ENCODE measurements at regions not wholly inside any gene's neighbourhood (a gene's known extent, or its start where the extent isn't known, plus 50 kb on each side); places are given as distances from the start of the nearest gene placed in this dataset.

DNA sequence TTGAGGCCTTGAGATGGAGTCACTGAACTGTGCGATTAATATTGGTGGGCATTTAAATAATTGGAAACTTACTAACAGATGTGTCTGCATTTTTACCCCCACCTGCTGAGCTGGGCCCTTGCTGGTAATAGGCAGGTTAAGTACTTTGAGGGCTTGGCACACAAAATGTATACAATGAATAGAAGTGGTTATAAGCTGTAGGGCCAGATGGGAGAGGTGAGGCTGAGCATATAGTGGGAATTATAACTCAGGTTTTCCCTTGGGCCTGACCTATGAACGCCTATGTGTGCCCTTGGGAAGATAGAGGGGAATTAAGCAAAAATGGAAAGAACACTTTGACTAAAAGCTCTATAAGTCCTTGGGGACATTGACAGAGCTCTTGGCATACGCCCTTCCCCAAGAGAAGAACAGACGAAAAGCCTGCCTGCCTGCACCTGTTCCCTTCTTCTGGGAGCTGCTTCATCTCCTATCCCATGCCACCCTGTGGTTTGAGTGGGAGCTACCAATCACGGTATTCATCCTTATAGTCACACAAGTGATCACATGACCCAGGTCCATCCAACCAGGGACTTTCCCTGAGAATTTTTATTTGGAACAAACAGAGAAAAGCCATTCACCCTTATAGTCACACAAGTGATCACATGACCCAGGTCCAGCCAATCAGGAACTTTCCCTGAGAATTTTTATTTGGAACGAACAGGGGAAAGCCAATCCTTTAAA is 260.7 kb upstream of the CSF3R start:
- DNase-seq = no peak

DNA sequence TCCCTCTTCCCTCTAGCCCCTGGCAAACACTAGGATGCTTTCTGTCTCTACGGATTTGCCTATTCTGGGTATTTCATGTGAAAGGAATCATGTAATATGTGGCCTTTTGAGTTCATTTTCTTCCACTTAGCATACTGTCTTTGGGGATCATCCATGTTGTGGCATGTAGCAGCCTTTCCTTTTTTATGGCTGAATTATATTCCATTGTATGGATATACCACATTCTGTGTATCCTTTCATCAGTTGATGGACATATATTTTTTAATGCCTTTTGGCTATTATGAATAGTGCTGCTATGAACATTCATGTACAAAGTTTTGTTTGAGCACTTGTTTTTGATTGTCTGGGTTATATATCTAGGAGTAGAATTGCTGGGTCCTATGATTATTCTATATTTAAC is 258.4 kb upstream of the CSF3R start:
- no peak for DNase-seq

GRCh38 chr1:36740446-36740845 is 257.7 kb upstream of the CSF3R start:
- DNase-seq = no peak

- no peak for DNase-seq
Measured at GRCh38 chr1:36739703-36740289, 257.1 kb upstream of the CSF3R start.

DNA sequence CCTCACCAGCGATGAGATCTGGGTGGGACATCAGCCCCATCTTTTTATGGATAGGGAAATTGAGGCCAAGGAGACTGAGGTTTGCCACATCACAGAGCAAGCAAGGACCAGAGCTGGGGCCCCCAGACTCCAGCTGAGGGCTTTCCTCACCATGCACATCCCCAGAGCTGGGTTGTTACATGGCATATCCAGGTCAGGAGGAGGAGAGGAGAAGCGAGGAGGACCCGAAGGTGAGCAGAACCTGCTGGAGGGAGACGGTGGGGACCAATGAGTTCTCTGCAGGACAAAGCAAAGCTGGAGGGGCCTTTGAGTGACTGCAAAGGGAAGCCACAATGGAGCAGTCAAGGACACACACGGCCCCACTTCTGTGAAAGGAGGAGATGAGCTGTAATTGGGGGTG is 255.5 kb upstream of the CSF3R start:
- DNase-seq = no peak

DNA sequence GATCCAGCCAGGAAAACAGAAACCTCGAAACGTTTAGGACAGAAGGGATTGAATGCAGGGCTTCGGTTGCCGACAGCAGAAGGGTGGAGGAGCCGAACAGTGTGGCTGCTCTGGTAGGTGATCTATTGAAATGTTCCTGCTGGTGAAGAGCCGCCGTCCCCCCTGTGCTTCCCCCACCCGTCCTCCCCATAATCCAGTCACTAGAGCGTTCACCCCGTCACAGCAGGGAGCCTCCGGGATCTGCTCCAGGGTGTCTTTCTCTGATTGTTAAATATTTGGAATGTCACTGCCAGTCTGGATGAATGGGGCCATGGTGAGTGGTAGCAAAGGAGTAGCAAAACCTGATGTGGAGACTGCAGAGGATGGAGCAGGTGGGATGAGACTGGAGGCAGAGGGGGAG is 255.1 kb upstream of the CSF3R start:
- no peak for DNase-seq

- DNase-seq = no peak
Measured at GRCh38 chr1:36737038-36737555, 254.4 kb upstream of the CSF3R start.

GRCh38 chr1:36735939-36736730 is 253.4 kb upstream of the CSF3R start:
- DNase-seq = no peak

DNA sequence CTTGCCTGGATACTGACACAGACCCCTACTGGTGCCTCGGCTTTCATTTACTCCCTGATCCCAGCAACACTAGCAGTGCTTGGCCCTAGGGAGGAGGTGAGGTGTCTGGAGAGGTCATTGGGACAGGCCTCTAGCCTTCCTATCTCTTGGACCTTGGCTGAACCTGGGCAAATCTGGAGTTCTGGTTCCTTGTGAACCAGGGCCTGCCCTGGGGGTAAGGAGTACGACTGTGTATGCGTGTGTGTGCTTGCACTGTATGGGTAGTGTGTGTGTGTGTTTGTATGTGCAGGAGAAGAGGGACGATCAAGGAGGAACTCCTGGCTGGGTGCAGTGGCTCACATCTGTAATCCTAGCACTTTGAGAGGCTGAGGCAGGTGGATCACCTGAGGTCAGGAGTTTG is 252.7 kb upstream of the CSF3R start:
- no peak for DNase-seq

DNA sequence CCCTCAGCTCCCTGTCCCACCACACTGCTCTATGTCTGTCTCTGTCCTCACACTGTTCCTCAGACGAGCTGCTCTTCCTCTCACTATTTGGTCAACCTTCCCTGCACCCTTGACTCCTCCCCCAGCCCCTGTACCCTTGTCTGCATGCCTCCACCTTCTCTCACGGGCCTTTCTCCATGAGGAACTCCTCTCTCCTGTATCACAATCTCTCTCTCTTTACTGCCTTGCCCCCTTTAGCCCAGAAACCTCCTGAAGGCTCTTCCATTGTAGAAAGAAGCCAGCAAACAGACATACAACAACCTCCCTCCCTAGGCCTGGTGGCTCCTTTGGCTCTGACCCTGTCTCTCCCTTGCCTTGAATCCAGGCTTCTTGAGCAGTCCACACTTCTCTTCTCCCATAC is 251.6 kb upstream of the CSF3R start:
- no peak for DNase-seq

GRCh38 chr1:36733748-36734147 is 251.0 kb upstream of the CSF3R start:
- DNase-seq = no peak

- DNase-seq = no peak
Measured at GRCh38 chr1:36732015-36732356, 249.3 kb upstream of the CSF3R start.

DNA sequence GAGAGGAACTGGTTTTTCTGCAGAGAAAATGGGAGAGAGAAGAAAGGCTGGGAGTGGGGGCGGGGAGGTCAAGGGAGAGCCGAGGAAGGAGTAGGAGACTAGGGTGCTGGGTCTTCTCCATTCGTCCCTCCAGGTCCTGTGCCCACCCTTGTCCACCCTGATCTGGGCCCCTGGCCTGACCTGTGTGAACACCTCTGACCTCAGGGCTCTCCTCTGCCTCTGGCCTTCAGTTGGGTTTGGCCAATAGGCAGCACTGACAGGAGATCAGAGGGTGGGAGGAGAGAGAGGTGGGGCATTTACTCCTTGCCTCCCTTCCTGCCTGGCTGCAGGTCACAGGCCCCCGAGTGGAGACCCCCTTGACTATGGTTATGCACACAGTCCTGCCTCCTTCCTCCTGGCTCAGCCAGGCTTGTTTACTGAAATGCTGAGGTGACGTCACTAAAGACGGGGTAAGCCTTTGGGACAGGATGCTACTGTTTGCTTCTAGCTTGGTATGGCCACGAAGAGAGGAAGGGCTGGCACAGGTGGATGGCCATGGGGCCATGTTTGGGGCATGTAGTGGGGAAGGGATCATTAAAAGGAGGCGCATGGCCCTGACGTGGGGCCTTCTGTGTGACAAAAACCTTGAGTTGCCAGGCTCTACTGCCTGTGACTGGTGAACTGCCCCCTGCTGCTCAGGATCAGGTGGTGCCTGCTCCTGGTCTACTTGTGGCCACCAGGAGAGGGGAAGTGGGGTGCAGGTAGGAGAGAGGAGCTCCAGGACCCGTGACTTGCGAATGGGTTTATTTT is 248.7 kb upstream of the CSF3R start:
- peak in 1 of 5 donors; percentile 2 for DNase-seq

DNA sequence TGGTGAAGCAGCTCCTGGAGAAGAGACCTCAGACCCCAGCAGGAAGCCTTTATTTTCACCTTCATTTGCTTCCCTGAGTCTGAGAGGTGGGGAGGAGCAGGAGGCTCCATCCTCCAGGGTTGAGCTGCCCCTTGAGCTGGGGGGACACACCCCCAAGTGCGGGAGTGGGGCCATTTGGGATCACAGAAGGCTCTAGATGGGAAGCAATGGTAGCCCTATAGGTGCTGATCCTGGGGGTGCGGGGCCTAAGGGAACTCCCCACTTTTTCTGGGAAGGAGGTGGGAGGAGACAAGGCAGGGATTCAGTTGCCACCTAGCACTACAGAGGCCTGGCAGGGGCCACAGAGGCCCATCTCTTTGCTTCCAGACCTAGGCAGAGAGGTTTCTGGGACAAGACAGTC is 247.9 kb upstream of the CSF3R start:
- no peak for DNase-seq

DNA sequence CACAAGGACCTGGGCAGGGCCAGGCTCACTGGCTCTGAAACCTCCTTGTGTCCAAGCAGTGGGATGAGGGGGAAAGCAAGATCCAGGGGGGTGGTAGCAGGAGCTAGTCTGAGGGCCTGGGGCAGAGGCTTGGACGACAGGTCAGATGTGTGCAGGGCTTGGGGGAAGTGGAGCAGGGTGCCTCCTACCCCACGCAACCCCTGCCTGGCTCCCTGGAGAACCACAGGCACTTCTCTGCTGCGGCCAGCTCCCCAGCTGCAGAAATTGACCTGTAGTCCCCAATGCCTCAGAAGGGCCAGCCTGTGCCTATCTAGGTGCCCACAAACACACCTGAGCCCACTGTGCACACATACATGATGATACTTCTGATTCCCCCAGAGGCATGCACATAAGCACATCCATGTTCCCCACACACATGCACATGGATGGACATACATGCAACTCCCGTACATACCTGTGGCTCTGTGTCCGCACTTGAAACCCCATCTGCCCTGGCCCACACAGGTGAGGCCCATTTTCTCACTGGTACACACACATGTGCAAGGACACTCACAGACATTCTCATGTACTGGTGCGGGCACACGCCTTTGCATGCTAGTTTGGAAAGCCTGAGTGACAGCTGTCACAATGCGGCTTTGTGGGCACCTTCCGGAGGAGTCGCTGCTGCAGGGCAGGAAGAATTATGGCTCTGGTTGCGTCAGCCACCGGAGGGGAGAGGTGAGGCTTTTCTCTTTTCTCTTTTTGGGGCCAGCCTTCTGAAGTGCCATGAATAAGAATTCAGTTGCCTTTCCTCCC is 247.2 kb upstream of the CSF3R start:
- DNase-seq = peak in 1 of 5 donors; percentile 25

GRCh38 chr1:36729289-36729688 is 246.6 kb upstream of the CSF3R start:
- DNase-seq = no peak

- DNase-seq = no peak
Measured at GRCh38 chr1:36728846-36729245, 246.1 kb upstream of the CSF3R start.

DNA sequence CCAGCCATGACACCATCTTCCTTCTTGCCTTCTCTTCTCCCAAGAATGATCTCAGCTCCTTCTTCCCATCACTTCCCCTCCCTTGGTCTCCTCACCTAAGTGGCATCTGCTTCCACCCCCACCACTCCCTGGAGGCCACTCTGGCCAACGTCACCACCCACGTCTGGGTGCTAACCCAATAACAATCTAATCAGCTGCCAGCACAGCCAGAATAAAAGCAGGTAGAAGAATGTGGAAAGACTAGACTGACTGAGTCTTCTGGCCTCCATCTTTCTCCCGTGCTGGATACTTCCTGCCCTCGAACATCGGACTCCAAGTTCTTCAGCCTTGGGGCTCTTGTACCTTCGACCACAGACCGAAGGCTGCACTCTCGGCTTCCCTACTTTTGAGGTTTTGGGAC is 245.3 kb upstream of the CSF3R start:
- DNase-seq = no peak

- no peak for DNase-seq
Measured at GRCh38 chr1:36725151-36725550, 242.4 kb upstream of the CSF3R start.

- DNase-seq = no peak
Measured at GRCh38 chr1:36723813-36724212, 241.1 kb upstream of the CSF3R start.

- DNase-seq = no peak
Measured at GRCh38 chr1:36722871-36723270, 240.2 kb upstream of the CSF3R start.

- no peak for DNase-seq
Measured at GRCh38 chr1:36721261-36721660, 238.5 kb upstream of the CSF3R start.
